ENCODE measurements at regions not wholly inside any gene's neighbourhood (a gene's known extent, or its start where the extent isn't known, plus 50 kb on each side); places are given as distances from the start of the nearest gene placed in this dataset.
"Not testable (repeated sequence)": the region's sequence is repeated elsewhere in the genome, so short reads cannot be mapped to it uniquely, and the experiment has no call there.

GRCh38 chr5:2867373-2867933 is 116.0 kb upstream of the IRX2 start:
- no peak for TF ChIP-seq FOXA1 (IDR thresholded peaks at IDR 0.05)
- TF ChIP-seq CTBP1 (IDR thresholded peaks at IDR 0.05; ENCODE audit: borderline replicate concordance): no peak
- no peak for TF ChIP-seq SUZ12 (IDR thresholded peaks at IDR 0.05)
- no peak for TF ChIP-seq FOXK2 (IDR thresholded peaks at IDR 0.05)
- TF ChIP-seq ELF4 (IDR thresholded peaks at IDR 0.05): no peak
- no peak for TF ChIP-seq SP1 (IDR thresholded peaks at IDR 0.05)
- no peak for TF ChIP-seq ARNT (IDR thresholded peaks at IDR 0.05)
- DNase-seq (ENCODE audit: extremely low spot score): no peak
- POLR2A ChIA-PET: no interaction called here
- CTCF ChIA-PET: no interaction called here

GRCh38 chr5:2866662-2867372 is 115.3 kb upstream of the IRX2 start:
- CTCF ChIA-PET: no interaction called here
- POLR2A ChIA-PET: no interaction called here
- no peak for DNase-seq (ENCODE audit: extremely low spot score)
- TF ChIP-seq LEF1 (IDR thresholded peaks at IDR 0.05; ENCODE audit: borderline replicate concordance) (no peak), SUZ12 (IDR thresholded peaks at IDR 0.05) (no peak), SP1 (IDR thresholded peaks at IDR 0.05) (no peak), FOXK2 (IDR thresholded peaks at IDR 0.05) (no peak), TARDBP (IDR thresholded peaks at IDR 0.05) (no peak), BHLHE40 (IDR thresholded peaks at IDR 0.05; ENCODE audit: borderline replicate concordance) (no peak), HDGF (IDR thresholded peaks at IDR 0.05; ENCODE audit: borderline replicate concordance) (no peak), ZNF384 (IDR thresholded peaks at IDR 0.05) (no peak)

GRCh38 chr5:2865856-2866255 is 114.4 kb upstream of the IRX2 start:
- no peak for TF ChIP-seq TARDBP (IDR thresholded peaks at IDR 0.05)
- TF ChIP-seq SUZ12 (IDR thresholded peaks at IDR 0.05): no peak
- TF ChIP-seq FOXM1 (IDR thresholded peaks at IDR 0.05; ENCODE audit: borderline replicate concordance): no peak
- TF ChIP-seq SP1 (IDR thresholded peaks at IDR 0.05): no peak
- no peak for TF ChIP-seq ZNF384 (IDR thresholded peaks at IDR 0.05)
- TF ChIP-seq HDGF (IDR thresholded peaks at IDR 0.05; ENCODE audit: borderline replicate concordance): no peak
- TF ChIP-seq ELF4 (IDR thresholded peaks at IDR 0.05): no peak
- TF ChIP-seq CTBP1 (IDR thresholded peaks at IDR 0.05; ENCODE audit: borderline replicate concordance): no peak
- CTCF ChIA-PET: no interaction called here
- POLR2A ChIA-PET: no interaction called here
- no peak for DNase-seq (ENCODE audit: extremely low spot score)

GRCh38 chr5:2864515-2865105 is 113.1 kb upstream of the IRX2 start:
- CTCF ChIA-PET: interaction anchor here (0.7 kb wide), 1 partner anchor 9 kb away, joined by 5 read pairs; no protein-coding TSS in a partner anchor
- POLR2A ChIA-PET: no interaction called here
- no peak for TF ChIP-seq LEF1 (IDR thresholded peaks at IDR 0.05; ENCODE audit: borderline replicate concordance)
- TF ChIP-seq ARNT (IDR thresholded peaks at IDR 0.05): no peak
- no peak for TF ChIP-seq L3MBTL2 (conservative IDR thresholded peaks at IDR 0.05)
- TF ChIP-seq BHLHE40 (IDR thresholded peaks at IDR 0.05; ENCODE audit: borderline replicate concordance): no peak
- no peak for TF ChIP-seq ELF4 (IDR thresholded peaks at IDR 0.05)
- TF ChIP-seq PKNOX1 (IDR thresholded peaks at IDR 0.05): no peak
- TF ChIP-seq TARDBP (IDR thresholded peaks at IDR 0.05): no peak
- TF ChIP-seq ZNF384 (IDR thresholded peaks at IDR 0.05): no peak
- no peak for TF ChIP-seq FOXM1 (IDR thresholded peaks at IDR 0.05; ENCODE audit: borderline replicate concordance)
- no peak for TF ChIP-seq FOXK2 (IDR thresholded peaks at IDR 0.05)
- no peak for TF ChIP-seq SP1 (IDR thresholded peaks at IDR 0.05)
- TF ChIP-seq CTBP1 (IDR thresholded peaks at IDR 0.05; ENCODE audit: borderline replicate concordance): no peak
- no peak for TF ChIP-seq SUZ12 (IDR thresholded peaks at IDR 0.05)
- no peak for TF ChIP-seq NFRKB (IDR thresholded peaks at IDR 0.05)
- TF ChIP-seq FOXA1 (IDR thresholded peaks at IDR 0.05): no peak
- TF ChIP-seq HDGF (IDR thresholded peaks at IDR 0.05; ENCODE audit: borderline replicate concordance): no peak
- no peak for DNase-seq (ENCODE audit: extremely low spot score)

- CTCF ChIA-PET: no interaction called here
- POLR2A ChIA-PET: no interaction called here
- DNase-seq (ENCODE audit: extremely low spot score): no peak
- no peak for TF ChIP-seq HDGF (IDR thresholded peaks at IDR 0.05; ENCODE audit: borderline replicate concordance)
- TF ChIP-seq PKNOX1 (IDR thresholded peaks at IDR 0.05): no peak
- no peak for TF ChIP-seq BHLHE40 (IDR thresholded peaks at IDR 0.05; ENCODE audit: borderline replicate concordance)
- TF ChIP-seq FOXK2 (IDR thresholded peaks at IDR 0.05): no peak
- TF ChIP-seq NFRKB (IDR thresholded peaks at IDR 0.05): no peak
- no peak for TF ChIP-seq ELF4 (IDR thresholded peaks at IDR 0.05)
- TF ChIP-seq TARDBP (IDR thresholded peaks at IDR 0.05): no peak
- no peak for TF ChIP-seq LEF1 (IDR thresholded peaks at IDR 0.05; ENCODE audit: borderline replicate concordance)
- no peak for TF ChIP-seq FOXM1 (IDR thresholded peaks at IDR 0.05; ENCODE audit: borderline replicate concordance)
- TF ChIP-seq L3MBTL2 (conservative IDR thresholded peaks at IDR 0.05): no peak
- TF ChIP-seq FOXA1 (IDR thresholded peaks at IDR 0.05): no peak
- TF ChIP-seq SP1 (IDR thresholded peaks at IDR 0.05): no peak
- TF ChIP-seq ZNF384 (IDR thresholded peaks at IDR 0.05): no peak
- TF ChIP-seq SUZ12 (IDR thresholded peaks at IDR 0.05): no peak
- TF ChIP-seq ARNT (IDR thresholded peaks at IDR 0.05): no peak
- no peak for TF ChIP-seq CTBP1 (IDR thresholded peaks at IDR 0.05; ENCODE audit: borderline replicate concordance)
These were observed 112.4 kb upstream of the IRX2 start for GRCh38 chr5:2863675-2864433.

- no peak for DNase-seq (ENCODE audit: extremely low spot score)
- ChIA-PET POLR2A (no interaction called here), CTCF (no interaction called here)
- TF ChIP-seq FOXM1 (IDR thresholded peaks at IDR 0.05; ENCODE audit: borderline replicate concordance): no peak
- TF ChIP-seq HDGF (IDR thresholded peaks at IDR 0.05; ENCODE audit: borderline replicate concordance): no peak
- TF ChIP-seq LEF1 (IDR thresholded peaks at IDR 0.05; ENCODE audit: borderline replicate concordance): no peak
- TF ChIP-seq PKNOX1 (IDR thresholded peaks at IDR 0.05): no peak
- TF ChIP-seq SP1 (IDR thresholded peaks at IDR 0.05): no peak
- TF ChIP-seq ELF4 (IDR thresholded peaks at IDR 0.05): no peak
- no peak for TF ChIP-seq SUZ12 (IDR thresholded peaks at IDR 0.05)
- no peak for TF ChIP-seq FOXA1 (IDR thresholded peaks at IDR 0.05)
- TF ChIP-seq FOXK2 (IDR thresholded peaks at IDR 0.05): no peak
- TF ChIP-seq CTBP1 (IDR thresholded peaks at IDR 0.05; ENCODE audit: borderline replicate concordance): no peak
- TF ChIP-seq L3MBTL2 (conservative IDR thresholded peaks at IDR 0.05): no peak
These were observed 111.7 kb upstream of the IRX2 start for GRCh38 chr5:2863133-2863532.

- CTCF ChIA-PET; POLR2A ChIA-PET; DNase-seq (ENCODE audit: extremely low spot score): not testable (repeated sequence)
These were observed 110.7 kb upstream of the IRX2 start for GRCh38 chr5:2862176-2862575.

Measured in HEK293T (cell line).